Neural progenitor cell (in vitro differentiated cells): ENCODE measurements at regions not wholly inside any gene's neighbourhood (a gene's known extent, or its start where the extent isn't known, plus 50 kb on each side); places are given as distances from the start of the nearest gene placed in this dataset.

ENCODE experiments used
- DNase-seq: peaks from one replicate; pipeline ENCODE4 v3.0.0-alpha.2; 2016; ENCODE audit warnings: low spot score
- H2AFZ ChIP-seq: fragments of 200-600 bp; sonication (generic); replicated peaks from 2 replicates; pipeline ENCODE4 v1.6.1; 2016; ENCODE audit warnings: antibody characterized with exemption
- H3F3A ChIP-seq: fragments of 200-600 bp; sonication (generic); 2 replicates; pipeline ENCODE4 v1.6.1; 2016; ENCODE audit warnings: antibody characterized with exemption, low read depth
- H3K27ac ChIP-seq: fragments of 200-600 bp; sonication (generic); 2 replicates; pipeline ENCODE4 v1.5.1; 2016; ENCODE audit warnings: mild to moderate bottlenecking
- H3K27me3 ChIP-seq: fragments of 200-600 bp; sonication (generic); 2 replicates; pipeline ENCODE4 v1.6.1; 2016; ENCODE audit warnings: mild to moderate bottlenecking, moderate library complexity
- H3K36me3 ChIP-seq: fragments of 200-600 bp; sonication (generic); 2 replicates; pipeline ENCODE4 v1.5.1; 2016
- H3K4me1 ChIP-seq: fragments of 200-600 bp; sonication (generic); 2 replicates; pipeline ENCODE4 v1.6.1; 2016; ENCODE audit warnings: mixed run types
- H3K4me2 ChIP-seq: fragments of 200-600 bp; sonication (generic); 2 replicates; pipeline ENCODE4 v1.6.1; 2016
- H3K4me3 ChIP-seq: fragments of 200-600 bp; sonication (generic); 2 replicates; pipeline ENCODE4 v1.5.1; 2016
- H3K79me2 ChIP-seq: fragments of 200-600 bp; sonication (generic); 2 replicates; pipeline ENCODE4 v1.6.1; 2016; ENCODE audit warnings: low read depth
- H3K9ac ChIP-seq: fragments of 200-600 bp; sonication (generic); 2 replicates; pipeline ENCODE4 v1.6.1; 2016
- H3K9me3 ChIP-seq: fragments of 200-600 bp; sonication (generic); 2 replicates; pipeline ENCODE4 v1.5.1; 2016; ENCODE audit warnings: low read depth
- H4K20me1 ChIP-seq: fragments of 200-600 bp; sonication (generic); 2 replicates; pipeline ENCODE4 v1.6.1; 2016; ENCODE audit warnings: low read depth
- H3K27ac Mint-ChIP-seq: 3 replicates; pipeline ENCODE4 v1.8.0; 2021; ENCODE audit warnings: mixed read lengths
- H3K27me3 Mint-ChIP-seq: 2 replicates; pipeline ENCODE4 v1.8.0; 2022; ENCODE audit warnings: low read depth, mild to moderate bottlenecking, inconsistent platforms, moderate library complexity, mixed read lengths; ENCODE audit not compliant: insufficient read depth
- H3K36me3 Mint-ChIP-seq: 3 replicates; pipeline ENCODE4 v1.8.0; 2021; ENCODE audit warnings: mixed read lengths
- H3K4me1 Mint-ChIP-seq: 3 replicates; pipeline ENCODE4 v1.8.0; 2021; ENCODE audit warnings: mixed read lengths
- H3K4me3 Mint-ChIP-seq: 3 replicates; pipeline ENCODE4 v1.8.0; 2021; ENCODE audit warnings: mild to moderate bottlenecking, moderate library complexity, mixed read lengths
- H3K9me3 Mint-ChIP-seq: 3 replicates; pipeline ENCODE4 v1.8.0; 2020; ENCODE audit warnings: mixed read lengths
- CTCF ChIP-seq: fragments of 200-600 bp; sonication (generic); IDR thresholded peaks from 2 replicates; pipeline ENCODE4 v1.5.1; 2017; ENCODE audit warnings: antibody characterized with exemption, mild to moderate bottlenecking
- EZH2 ChIP-seq: fragments of 200-600 bp; sonication (generic); IDR thresholded peaks from 2 replicates; pipeline ENCODE4 v1.6.1; 2017; ENCODE audit warnings: antibody characterized with exemption, mild to moderate bottlenecking, moderate library complexity
- EZH2phosphoT487 ChIP-seq: fragments of 200-600 bp; sonication (generic); IDR thresholded peaks from 2 replicates; pipeline ENCODE4 v1.6.1; 2017; ENCODE audit warnings: antibody characterized with exemption

GRCh38 chr2:180655393-180655792 is 325.0 kb upstream of the UBE2E3 start:
- H2AFZ ChIP-seq, result no peak overlapping the region
- no peaks in the 10 kb centered on the region for H3F3A ChIP-seq
- H3K27ac Mint-ChIP-seq, result no peak overlapping the region
- H3K4me3 ChIP-seq, result no peak overlapping the region
- TF ChIP-seq EZH2 (no peak), CTCF (no peak), EZH2phosphoT487 (no peak)
- no peaks in the 10 kb centered on the region for H3K36me3 Mint-ChIP-seq
- no peaks in the 10 kb centered on the region for H3K36me3 ChIP-seq
- H3K4me3 Mint-ChIP-seq, result no peak overlapping the region
- H3K9ac ChIP-seq, result no peak overlapping the region
- no peaks in the 10 kb centered on the region for H4K20me1 ChIP-seq
- no peaks in the 10 kb centered on the region for H3K9me3 ChIP-seq
- no peak overlapping the region for H3K27ac ChIP-seq
- no peaks in the 10 kb centered on the region for H3K27me3 ChIP-seq
- H3K79me2 ChIP-seq, result no peaks in the 10 kb centered on the region
- no peak overlapping the region for H3K4me2 ChIP-seq
- no peaks in the 10 kb centered on the region for H3K9me3 Mint-ChIP-seq
- no peaks in the 10 kb centered on the region for H3K27me3 Mint-ChIP-seq
- H3K4me1 ChIP-seq, result no peaks in the 10 kb centered on the region
- no peaks in the 10 kb centered on the region for H3K4me1 Mint-ChIP-seq
- no peak for DNase-seq

GRCh38 chr2:180653481-180653880 is 326.9 kb upstream of the UBE2E3 start:
- H3K4me3 ChIP-seq, result no peak overlapping the region
- H2AFZ ChIP-seq, result no peak overlapping the region
- no peak overlapping the region for H3K27ac ChIP-seq
- Mint-ChIP-seq H3K4me1 (no peaks in the 10 kb centered on the region), H3K27ac (no peak overlapping the region), H3K9me3 (no peaks in the 10 kb centered on the region), H3K36me3 (no peaks in the 10 kb centered on the region), H3K27me3 (no peaks in the 10 kb centered on the region), H3K4me3 (no peak overlapping the region)
- H3K9ac ChIP-seq, result no peak overlapping the region
- DNase-seq, result no peak
- no peak overlapping the region for H3K4me2 ChIP-seq
- H3F3A ChIP-seq, result no peaks in the 10 kb centered on the region
- H3K4me1 ChIP-seq, result no peaks in the 10 kb centered on the region
- no peaks in the 10 kb centered on the region for H3K36me3 ChIP-seq
- no peaks in the 10 kb centered on the region for H4K20me1 ChIP-seq
- TF ChIP-seq EZH2 (no peak), CTCF (no peak), EZH2phosphoT487 (no peak)
- H3K79me2 ChIP-seq, result no peaks in the 10 kb centered on the region
- H3K27me3 ChIP-seq, result no peaks in the 10 kb centered on the region
- no peaks in the 10 kb centered on the region for H3K9me3 ChIP-seq

- no peaks in the 10 kb centered on the region for H3K9me3 Mint-ChIP-seq
- Histone ChIP-seq H3K79me2 (no peaks in the 10 kb centered on the region), H3K9me3 (no peaks in the 10 kb centered on the region), H3K27me3 (no peaks in the 10 kb centered on the region), H3K4me1 (no peaks in the 10 kb centered on the region), H4K20me1 (no peaks in the 10 kb centered on the region), H3K4me2 (no peak overlapping the region), H3F3A (no peaks in the 10 kb centered on the region), H3K9ac (no peak overlapping the region), H3K27ac (no peak overlapping the region), H3K4me3 (no peak overlapping the region), H2AFZ (no peak overlapping the region), H3K36me3 (no peaks in the 10 kb centered on the region)
- no peak overlapping the region for H3K4me3 Mint-ChIP-seq
- H3K4me1 Mint-ChIP-seq, result no peaks in the 10 kb centered on the region
- no peaks in the 10 kb centered on the region for H3K36me3 Mint-ChIP-seq
- H3K27me3 Mint-ChIP-seq, result peaks cover 2% of the 10 kb centered on the region
- no peak for DNase-seq
- no peak for TF ChIP-seq EZH2phosphoT487
- no peak for TF ChIP-seq CTCF
- TF ChIP-seq EZH2, result no peak
- no peak overlapping the region for H3K27ac Mint-ChIP-seq
Measured at GRCh38 chr2:180652794-180653193, 327.6 kb upstream of the UBE2E3 start.

GRCh38 chr2:180651596-180651995 is 328.8 kb upstream of the UBE2E3 start:
- Histone ChIP-seq H3K79me2 (no peaks in the 10 kb centered on the region), H4K20me1 (no peaks in the 10 kb centered on the region), H3K4me3 (no peak overlapping the region), H3K9ac (no peak overlapping the region), H3K4me2 (no peak overlapping the region), H3F3A (no peaks in the 10 kb centered on the region), H2AFZ (no peak overlapping the region), H3K36me3 (no peaks in the 10 kb centered on the region), H3K27ac (no peak overlapping the region), H3K27me3 (no peaks in the 10 kb centered on the region), H3K9me3 (no peaks in the 10 kb centered on the region), H3K4me1 (no peaks in the 10 kb centered on the region)
- H3K9me3 Mint-ChIP-seq, result no peaks in the 10 kb centered on the region
- no peaks in the 10 kb centered on the region for H3K36me3 Mint-ChIP-seq
- H3K27me3 Mint-ChIP-seq, result peaks cover 2% of the 10 kb centered on the region
- TF ChIP-seq CTCF (no peak), EZH2 (no peak), EZH2phosphoT487 (no peak)
- no peak overlapping the region for H3K27ac Mint-ChIP-seq
- no peaks in the 10 kb centered on the region for H3K4me1 Mint-ChIP-seq
- no peak for DNase-seq
- no peak overlapping the region for H3K4me3 Mint-ChIP-seq
